ENCODE measurements at regions not wholly inside any gene's neighbourhood (a gene's known extent, or its start where the extent isn't known, plus 50 kb on each side); places are given as distances from the start of the nearest gene placed in this dataset.

- Histone ChIP-seq H3K4me1 (ENCODE audit: control insufficient read depth in 1 of 2, insufficient read depth in 2 of 2, low read length in 2 of 2) (no peaks in the 10 kb centered on the region), H2AFZ (ENCODE audit: insufficient read depth, low read depth, low read length, poor library complexity, severe bottlenecking) (no peak overlapping the region), H3K4me2 (replicated peaks; ENCODE audit: extremely low read depth, low read length, poor library complexity, severe bottlenecking) (no peak overlapping the region), H3K9me3 (replicated peaks in 1 of 2; ENCODE audit: control insufficient read depth in 1 of 2, insufficient read depth in 1 of 2, low read length in 2 of 2) (no peaks in the 10 kb centered on the region), H3K4me3 (replicated peaks in 1 of 3; ENCODE audit: low read depth in 2 of 3, low read length in 3 of 3) (no peak overlapping the region), H3K27ac (ENCODE audit: low read depth in 1 of 2, low read length in 2 of 2) (no peak overlapping the region), H3K79me2 (ENCODE audit: insufficient read depth, low read length) (no peaks in the 10 kb centered on the region), H3K9ac (ENCODE audit: insufficient read depth, low read length, poor library complexity, severe bottlenecking) (no peak overlapping the region), H3K36me3 (replicated peaks in 1 of 2; ENCODE audit: control insufficient read depth in 1 of 2, insufficient read depth in 2 of 2, low read length in 2 of 2) (no peaks in the 10 kb centered on the region), H3K27me3 (ENCODE audit: control insufficient read depth in 2 of 2, insufficient read depth in 2 of 2, low read length in 2 of 2) (no peaks in the 10 kb centered on the region), H4K20me1 (ENCODE audit: insufficient read depth, low read length) (no peaks in the 10 kb centered on the region)
- WGBS (ENCODE audit: insufficient coverage), result 34% methylated on average over 15 of the region's 19 CpGs
- intact Hi-C loops (cut with micrococcal nuclease), result no loop called here
- TF ChIP-seq CTCF (IDR thresholded peaks at IDR 0.05), result no peak
- peaks cover 0 to 2% (median 0%) of the 10 kb centered on the region in 7 donors for H3K9me3 Mint-ChIP-seq
- H3K4me1 Mint-ChIP-seq, result no peaks in the 10 kb centered on the region
- no peaks in the 10 kb centered on the region for H3K36me3 Mint-ChIP-seq
- H3K27ac Mint-ChIP-seq, result no peak overlapping the region
- DNase-seq, result no peak
- no peak overlapping the region for H3K4me3 Mint-ChIP-seq
- H3K27me3 Mint-ChIP-seq (ENCODE audit: low read depth in 3 of 3), result peaks cover 2 to 13% (median 6%) of the 10 kb centered on the region in 3 donors
These were observed 220.4 kb downstream of the ZNF516 start for GRCh38 chr18:76274468-76275289.

- H4K20me1 ChIP-seq (ENCODE audit: insufficient read depth, low read length), result no peaks in the 10 kb centered on the region
- Mint-ChIP-seq H3K4me1 (no peaks in the 10 kb centered on the region), H3K27me3 (ENCODE audit: low read depth in 3 of 3) (peaks cover 2 to 13% (median 6%) of the 10 kb centered on the region in 3 donors), H3K4me3 (no peak overlapping the region), H3K9me3 (peaks cover 0 to 2% (median 0%) of the 10 kb centered on the region in 7 donors), H3K27ac (no peak overlapping the region), H3K36me3 (no peaks in the 10 kb centered on the region)
- no peak overlapping the region for H3K9ac ChIP-seq (ENCODE audit: insufficient read depth, low read length, poor library complexity, severe bottlenecking)
- H3K4me3 ChIP-seq (replicated peaks in 1 of 3; ENCODE audit: low read depth in 2 of 3, low read length in 3 of 3), result no peak overlapping the region
- no peak for DNase-seq
- H3K4me1 ChIP-seq (ENCODE audit: control insufficient read depth in 1 of 2, insufficient read depth in 2 of 2, low read length in 2 of 2), result no peaks in the 10 kb centered on the region
- no peaks in the 10 kb centered on the region for H3K36me3 ChIP-seq (replicated peaks in 1 of 2; ENCODE audit: control insufficient read depth in 1 of 2, insufficient read depth in 2 of 2, low read length in 2 of 2)
- WGBS (ENCODE audit: insufficient coverage), result 80% methylated on average over 1 of the region's 6 CpGs
- no peak overlapping the region for H2AFZ ChIP-seq (ENCODE audit: insufficient read depth, low read depth, low read length, poor library complexity, severe bottlenecking)
- H3K9me3 ChIP-seq (replicated peaks in 1 of 2; ENCODE audit: control insufficient read depth in 1 of 2, insufficient read depth in 1 of 2, low read length in 2 of 2), result no peaks in the 10 kb centered on the region
- intact Hi-C loops (cut with micrococcal nuclease), result no loop called here
- no peak overlapping the region for H3K27ac ChIP-seq (ENCODE audit: low read depth in 1 of 2, low read length in 2 of 2)
- TF ChIP-seq CTCF (IDR thresholded peaks at IDR 0.05), result no peak
- H3K4me2 ChIP-seq (replicated peaks; ENCODE audit: extremely low read depth, low read length, poor library complexity, severe bottlenecking), result no peak overlapping the region
- H3K79me2 ChIP-seq (ENCODE audit: insufficient read depth, low read length), result no peaks in the 10 kb centered on the region
- H3K27me3 ChIP-seq (ENCODE audit: control insufficient read depth in 2 of 2, insufficient read depth in 2 of 2, low read length in 2 of 2), result no peaks in the 10 kb centered on the region
These were observed 221.1 kb downstream of the ZNF516 start for GRCh38 chr18:76273956-76274355.
